CD4-positive, alpha-beta T cell treated with Interleukin-21 for 1 hour (primary cell): ENCODE measurements at regions not wholly inside any gene's neighbourhood (a gene's known extent, or its start where the extent isn't known, plus 50 kb on each side); places are given as distances from the start of the nearest gene placed in this dataset.
"Not testable (repeated sequence)": the region's sequence is repeated elsewhere in the genome, so short reads cannot be mapped to it uniquely, and the experiment has no call there.

ENCODE experiments used
- DNase-seq: peaks from one replicate; pipeline ENCODE4 v3.0.0-alpha.2; 2020

- DNase-seq: no peak
Observed at GRCh38 chr3:174547801-174548435, 311.2 kb upstream of the NAALADL2 start.

DNA sequence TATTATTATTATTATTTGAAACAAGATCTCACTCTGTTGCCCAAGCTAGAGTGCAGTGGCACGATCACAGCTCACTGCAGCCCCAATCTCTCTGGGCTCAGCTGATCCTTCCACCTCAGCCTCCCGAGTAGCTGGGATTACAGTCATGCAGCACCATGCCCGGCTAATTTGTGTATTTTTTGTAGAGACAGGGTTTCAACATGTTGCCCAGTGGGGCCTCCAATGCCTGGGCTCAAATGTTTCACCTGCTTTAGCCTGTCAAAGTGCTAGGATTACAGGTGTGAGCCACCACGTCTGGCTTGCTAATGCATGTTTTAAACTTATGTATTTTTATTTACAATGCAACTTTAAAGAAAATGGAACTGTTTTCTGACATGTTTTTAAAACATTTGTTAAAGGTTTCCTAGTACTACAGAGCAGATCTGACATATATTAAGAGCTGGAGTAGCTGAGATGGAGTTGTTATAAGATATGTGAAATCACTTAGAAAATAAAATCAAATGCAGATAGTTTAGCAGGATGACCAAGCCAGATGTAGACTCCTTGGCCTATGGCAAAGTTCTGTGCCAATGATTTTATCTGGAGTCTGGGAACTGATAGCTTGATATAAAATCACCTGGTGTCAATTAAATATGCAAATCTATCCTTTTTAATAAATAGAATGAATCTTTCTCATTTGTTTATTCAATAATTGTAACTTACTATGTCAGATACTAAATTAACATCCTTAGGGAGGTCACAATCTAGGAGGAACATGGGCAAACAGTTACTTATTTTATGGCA, 310.1 kb upstream of the NAALADL2 start:
- no peak for DNase-seq

GRCh38 chr3:174581558-174581957, 277.6 kb upstream of the NAALADL2 start:
- DNase-seq: no peak

DNA sequence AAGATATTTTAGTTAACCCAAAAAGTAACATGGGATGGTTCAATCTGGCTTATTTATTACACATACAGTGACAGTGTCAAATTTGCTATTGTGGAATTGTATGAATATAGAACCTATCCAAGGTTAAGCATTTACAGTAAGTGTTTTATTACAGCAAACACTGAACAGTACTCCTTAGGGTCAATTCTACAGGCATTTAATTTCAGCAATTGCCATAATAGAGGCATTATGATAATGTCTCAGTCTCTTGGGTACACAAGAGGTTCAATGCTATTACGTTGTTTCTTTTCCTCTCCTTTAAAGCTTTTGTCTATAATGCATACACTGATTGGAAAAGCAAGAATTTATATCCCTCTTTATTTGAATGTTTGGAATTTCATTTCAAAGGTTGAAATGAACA, 275.7 kb upstream of the NAALADL2 start:
- no peak for DNase-seq

GRCh38 chr3:174587137-174587536, 272.0 kb upstream of the NAALADL2 start:
- DNase-seq: not testable (repeated sequence)

DNA sequence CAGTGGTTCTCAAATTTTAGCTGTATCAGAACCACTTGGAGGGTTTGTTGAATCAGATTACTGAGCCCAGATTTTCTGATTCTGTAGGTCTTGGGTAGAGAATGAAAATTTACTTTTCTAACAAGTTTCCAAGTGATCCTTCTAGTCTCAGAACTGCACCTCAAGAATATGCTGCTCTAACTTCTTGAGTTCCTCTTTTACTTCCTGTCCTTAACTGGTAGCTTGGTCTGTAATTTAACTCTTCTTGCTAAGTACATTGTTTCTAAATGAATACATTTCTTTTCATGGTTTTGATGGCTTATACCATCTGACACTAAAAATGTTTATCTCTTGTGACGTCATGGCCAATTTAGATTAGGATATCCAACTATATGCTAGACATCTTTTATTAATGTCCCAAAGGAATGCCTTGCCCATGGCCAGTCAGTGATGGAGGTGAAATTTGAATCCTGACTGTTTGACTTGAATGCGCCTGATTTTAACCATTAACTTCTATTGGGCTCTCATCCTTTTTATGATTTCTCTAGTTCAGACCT, 262.6 kb upstream of the NAALADL2 start:
- DNase-seq: no peak

- DNase-seq: no peak
Observed at GRCh38 chr3:174598885-174599439, 260.2 kb upstream of the NAALADL2 start.

DNA sequence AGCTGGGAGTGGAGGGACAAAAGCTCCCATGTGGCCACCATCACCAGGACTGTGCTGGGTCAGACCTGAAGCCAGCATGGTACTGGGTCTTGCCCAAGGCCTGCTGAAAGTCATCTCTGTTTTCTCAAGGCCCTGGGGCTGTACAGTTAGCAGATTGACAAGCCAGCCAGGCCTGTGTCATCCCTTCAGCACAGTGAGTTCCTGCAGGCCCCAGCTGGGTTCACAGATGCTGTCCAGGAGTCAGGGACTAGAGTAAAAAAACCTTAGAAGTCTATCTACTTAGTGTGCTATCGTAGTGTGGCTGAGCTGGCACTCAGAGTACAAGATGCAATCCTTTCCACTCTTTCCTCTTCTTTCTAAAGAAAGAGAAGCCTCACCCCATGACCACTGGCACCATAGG, 246.0 kb upstream of the NAALADL2 start:
- DNase-seq: no peak

DNA sequence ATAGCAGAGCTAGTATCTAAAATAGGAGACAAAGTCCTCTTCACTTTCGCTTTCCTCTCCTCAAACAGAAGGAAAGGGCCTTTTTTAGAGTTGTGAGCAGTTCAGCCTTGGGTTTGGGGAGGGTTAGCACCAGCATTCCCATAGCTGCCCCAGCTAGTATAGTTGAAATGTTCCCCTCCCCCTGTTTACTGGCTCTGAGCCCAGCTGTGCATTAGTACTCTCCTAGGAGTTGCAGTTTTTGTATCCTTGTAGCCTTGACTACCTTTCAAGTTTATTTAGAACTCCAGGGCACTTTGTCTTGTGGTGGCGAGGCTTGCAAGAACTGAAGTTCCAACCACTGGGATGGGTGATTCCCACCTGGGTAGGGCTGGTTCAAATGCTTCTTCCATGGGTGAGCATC, 245.1 kb upstream of the NAALADL2 start:
- DNase-seq: no peak

DNA sequence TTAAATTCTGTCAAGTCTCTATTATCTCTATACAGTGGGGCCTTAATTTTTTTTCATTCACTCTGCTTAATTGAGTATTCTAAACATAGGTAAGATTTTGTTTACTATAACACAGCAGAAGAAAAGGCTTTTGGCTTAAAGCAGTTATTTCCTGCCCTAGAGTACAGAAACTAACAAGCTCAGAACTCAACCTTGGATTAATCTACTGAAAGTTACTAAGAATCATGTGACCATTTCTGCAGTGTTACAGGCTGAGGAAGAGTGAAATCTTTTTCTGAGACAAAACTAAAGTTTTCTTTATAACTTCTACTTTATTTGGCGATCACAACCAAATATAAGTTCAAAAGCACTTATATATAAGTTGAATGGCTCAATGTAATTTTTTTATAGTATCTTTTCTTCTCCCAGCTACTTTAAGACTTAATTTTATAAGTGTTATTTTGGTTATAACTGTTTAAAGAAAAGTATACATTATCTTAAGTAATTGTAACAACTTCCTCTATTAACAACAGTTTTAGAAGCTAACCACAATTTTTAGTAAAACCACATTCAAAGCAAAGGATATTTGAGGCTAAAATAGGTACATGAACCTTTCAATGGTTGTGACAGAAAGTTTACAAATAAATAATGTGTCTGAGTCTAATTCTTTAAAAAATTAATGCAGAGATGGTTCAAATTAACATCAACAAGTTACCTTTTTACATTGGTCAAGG, 240.6 kb upstream of the NAALADL2 start:
- DNase-seq: no peak

GRCh38 chr3:174619239-174619638, 239.9 kb upstream of the NAALADL2 start:
- no peak for DNase-seq

GRCh38 chr3:174620138-174620537, 239.0 kb upstream of the NAALADL2 start:
- no peak for DNase-seq

DNA sequence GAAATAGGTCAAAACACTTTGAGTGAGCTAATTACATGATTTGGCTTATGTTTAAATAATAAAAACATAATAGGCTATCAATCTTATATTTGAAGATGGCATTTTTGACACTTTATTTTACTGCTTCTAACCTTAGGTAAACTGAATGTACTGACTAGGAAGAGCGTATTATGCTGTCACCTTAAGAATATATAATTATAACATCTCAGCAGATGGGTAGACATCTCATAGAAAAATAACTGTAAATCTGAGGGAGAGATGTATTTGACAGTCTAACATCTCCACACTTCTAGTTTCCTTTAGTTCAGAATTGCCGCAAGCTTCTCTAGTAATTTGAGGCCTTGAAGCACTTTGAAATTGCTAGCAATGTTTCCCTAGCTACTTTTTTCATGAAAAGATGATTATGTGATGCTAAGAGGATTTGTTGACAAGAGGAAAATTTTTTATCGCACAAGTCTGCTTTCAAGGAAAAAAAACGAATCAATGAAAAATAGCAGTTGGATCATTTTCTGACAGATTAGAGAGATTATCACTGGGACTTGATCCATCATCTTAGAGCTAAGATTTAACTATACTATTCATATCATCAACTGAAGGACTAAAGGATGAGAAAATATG, 238.2 kb upstream of the NAALADL2 start:
- no peak for DNase-seq

- no peak for DNase-seq
Observed at GRCh38 chr3:174633342-174633741, 225.8 kb upstream of the NAALADL2 start.

GRCh38 chr3:174636451-174636850, 222.7 kb upstream of the NAALADL2 start:
- no peak for DNase-seq

DNA sequence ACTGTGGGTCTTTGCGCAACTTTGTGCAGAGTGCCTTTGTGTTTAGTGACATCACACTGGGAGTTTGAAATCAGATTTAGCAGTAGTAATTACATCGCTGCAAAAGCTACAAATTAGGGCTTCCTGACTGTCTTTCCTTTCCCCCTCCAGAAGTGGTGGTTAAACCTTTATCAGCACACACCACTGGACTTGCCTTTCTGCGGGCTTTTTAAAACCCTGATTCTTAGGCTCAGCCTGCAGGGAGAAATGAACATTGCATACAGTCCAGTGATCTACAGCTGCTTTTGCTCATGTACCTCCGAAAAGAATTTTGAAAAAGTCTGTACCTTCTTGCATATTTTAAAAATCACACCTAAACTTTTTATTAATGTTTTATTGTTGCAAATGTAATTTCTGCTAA, 219.7 kb upstream of the NAALADL2 start:
- DNase-seq: no peak

- no peak for DNase-seq
Observed at GRCh38 chr3:174639970-174640369, 219.2 kb upstream of the NAALADL2 start.

DNA sequence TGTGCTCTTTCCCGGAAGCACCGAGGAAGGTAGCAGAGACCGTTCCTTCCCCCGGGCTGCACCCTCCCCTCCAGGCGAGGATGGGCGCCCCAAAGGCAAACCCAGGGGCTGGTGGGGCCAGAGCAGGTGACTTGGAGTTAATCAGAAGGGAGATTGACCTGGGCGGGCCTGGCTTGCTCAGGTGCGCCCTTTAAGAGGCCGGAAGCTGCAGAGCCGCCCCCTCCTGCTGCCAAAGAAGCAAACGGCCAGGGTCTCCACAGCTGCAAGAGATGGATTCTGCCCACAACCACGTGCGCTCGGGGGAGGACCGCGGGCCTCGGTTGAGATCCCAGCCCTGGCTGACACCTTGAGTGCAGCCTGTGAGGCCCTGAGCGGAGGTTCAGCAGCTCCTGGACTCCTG, 218.2 kb upstream of the NAALADL2 start:
- DNase-seq: no peak

DNA sequence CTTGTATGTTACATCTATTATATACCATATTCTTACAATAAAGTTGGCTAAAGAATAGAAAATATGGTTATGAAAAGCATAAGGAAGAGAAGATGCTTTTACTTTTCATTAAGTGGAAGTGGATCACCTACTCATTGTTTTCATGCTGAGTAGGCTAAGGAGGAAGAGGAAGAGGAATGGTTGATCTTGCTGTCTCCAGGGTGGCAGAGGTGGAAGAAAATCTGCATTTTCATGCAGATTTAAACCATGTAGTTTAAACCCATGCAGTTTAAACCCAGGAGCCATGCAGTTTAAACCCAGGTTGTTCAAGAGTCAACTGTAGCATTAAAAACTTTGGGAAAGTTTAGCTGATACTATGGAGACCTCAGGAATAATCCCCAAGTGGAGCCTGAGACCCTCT, 214.8 kb upstream of the NAALADL2 start:
- no peak for DNase-seq

DNA sequence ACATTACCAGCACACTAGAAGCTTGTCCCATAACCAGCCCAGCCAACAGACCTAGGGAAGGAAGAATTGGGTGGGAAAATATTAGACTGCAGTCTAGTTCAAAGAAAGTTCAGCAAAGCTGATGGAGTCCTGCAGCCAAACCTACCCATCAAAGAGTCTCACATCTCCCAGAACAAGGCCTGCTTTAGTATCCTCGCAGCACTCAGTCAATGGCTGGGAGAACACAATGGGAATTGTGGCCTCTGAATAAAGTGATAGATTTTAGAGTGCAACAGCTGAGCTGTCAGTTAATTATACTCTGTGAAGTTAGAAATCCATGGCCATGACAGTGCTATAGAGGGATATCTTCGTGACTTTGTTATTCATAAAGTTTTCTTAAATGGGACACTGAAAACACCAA, 207.2 kb upstream of the NAALADL2 start:
- no peak for DNase-seq

DNA sequence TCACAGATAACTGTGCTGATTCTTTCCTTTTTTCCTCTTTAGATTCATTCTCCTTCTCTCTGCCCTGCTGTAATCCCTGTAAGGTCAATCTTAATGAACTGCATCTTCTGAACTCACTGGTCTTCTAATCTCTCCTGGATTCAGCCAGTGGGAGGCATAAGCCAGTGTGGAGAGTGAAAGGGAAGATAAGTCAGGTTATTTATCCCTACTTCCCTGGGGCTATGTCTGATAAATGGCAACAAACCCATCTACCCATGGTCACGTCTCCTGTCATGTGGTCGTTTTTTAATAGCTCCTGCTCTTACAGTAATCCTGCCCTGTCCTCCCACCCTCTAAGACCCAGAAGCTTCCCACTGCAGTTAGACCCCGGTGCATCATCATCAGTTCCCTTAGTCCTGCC, 199.6 kb upstream of the NAALADL2 start:
- DNase-seq: no peak

DNA sequence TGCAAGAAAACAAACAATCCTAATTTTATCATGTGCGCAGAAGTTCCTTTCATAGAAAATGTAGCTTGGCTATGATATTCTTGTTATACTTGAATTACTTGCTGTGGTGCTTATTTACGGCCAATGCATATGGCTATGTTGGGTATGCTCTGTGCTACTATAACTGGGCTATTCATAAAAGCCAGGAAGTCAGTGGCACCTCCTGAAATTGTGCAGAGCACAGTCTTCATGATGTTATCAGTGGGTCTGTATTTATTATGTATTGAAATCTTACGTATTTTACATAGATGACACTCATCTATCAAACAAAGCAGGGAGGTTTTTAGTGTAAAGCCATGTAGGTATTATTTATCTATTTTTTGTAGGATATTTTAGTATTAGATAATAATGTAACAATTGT, 196.5 kb upstream of the NAALADL2 start:
- DNase-seq: no peak

- no peak for DNase-seq
Observed at GRCh38 chr3:174667386-174667785, 191.7 kb upstream of the NAALADL2 start.
